ENCODE measurements at regions not wholly inside any gene's neighbourhood (a gene's known extent, or its start where the extent isn't known, plus 50 kb on each side); places are given as distances from the start of the nearest gene placed in this dataset.
"Not testable (repeated sequence)": the region's sequence is repeated elsewhere in the genome, so short reads cannot be mapped to it uniquely, and the experiment has no call there.

DNA sequence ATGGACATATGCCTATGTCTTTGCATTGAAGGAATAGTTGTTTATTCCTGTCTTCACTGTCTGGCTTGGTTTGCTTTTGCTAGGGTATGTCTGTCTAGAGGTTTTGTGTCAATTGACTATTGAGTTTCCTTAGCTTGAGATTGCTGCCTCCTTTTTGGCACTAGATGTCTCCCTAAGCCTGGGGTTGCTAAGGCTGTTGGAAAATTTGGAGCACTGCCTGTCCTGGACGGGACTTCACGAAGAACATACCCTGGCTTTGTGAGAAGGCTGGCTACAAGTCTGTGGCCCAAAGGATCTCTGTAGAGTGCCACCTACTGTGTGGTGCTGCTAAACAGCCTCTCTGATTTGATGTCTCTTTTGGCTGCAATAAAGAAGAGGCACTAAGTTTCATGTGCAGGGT is 183.8 kb upstream of the NUDT10 start:
- DNase-seq (ENCODE audit: low spot score) = no peak

DNA sequence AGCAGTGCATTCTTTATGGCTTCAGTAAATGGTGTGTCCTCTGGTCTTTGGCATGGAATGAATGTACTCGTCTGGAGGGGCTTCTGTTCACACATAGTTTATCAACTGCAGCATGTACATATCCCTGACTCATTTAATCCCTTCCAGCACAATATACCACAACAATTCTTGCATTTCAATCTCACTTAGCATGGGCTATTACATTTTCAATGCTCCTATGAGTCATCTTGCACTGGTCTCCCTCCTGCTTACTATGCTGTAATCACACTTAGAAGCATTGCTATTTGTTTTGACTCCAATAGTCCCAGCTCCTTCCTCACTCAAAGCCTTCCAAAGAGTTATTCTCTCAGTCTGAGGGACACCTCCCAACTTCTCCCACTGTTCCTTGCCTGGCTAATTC is 180.9 kb upstream of the NUDT10 start:
- DNase-seq (ENCODE audit: low spot score) = no peak

DNA sequence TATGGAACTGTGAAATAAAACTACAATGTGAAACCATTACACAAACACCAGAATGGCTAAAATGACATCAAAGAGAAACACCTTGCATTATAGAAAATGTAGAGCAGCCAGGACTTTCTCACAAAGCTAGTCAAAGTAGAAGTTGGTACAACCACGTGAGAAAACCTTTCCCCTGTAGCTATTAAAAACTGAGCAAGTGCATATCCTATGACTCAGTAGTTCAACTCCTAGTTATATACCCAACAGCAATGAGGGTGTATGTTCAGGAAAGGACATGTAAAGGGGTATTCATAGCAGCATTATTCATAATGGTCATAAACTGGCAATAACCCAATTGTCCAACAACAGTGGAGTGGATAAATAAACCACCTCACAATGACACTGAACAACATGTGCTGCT is 177.5 kb upstream of the NUDT10 start:
- DNase-seq (ENCODE audit: low spot score) = no peak

DNA sequence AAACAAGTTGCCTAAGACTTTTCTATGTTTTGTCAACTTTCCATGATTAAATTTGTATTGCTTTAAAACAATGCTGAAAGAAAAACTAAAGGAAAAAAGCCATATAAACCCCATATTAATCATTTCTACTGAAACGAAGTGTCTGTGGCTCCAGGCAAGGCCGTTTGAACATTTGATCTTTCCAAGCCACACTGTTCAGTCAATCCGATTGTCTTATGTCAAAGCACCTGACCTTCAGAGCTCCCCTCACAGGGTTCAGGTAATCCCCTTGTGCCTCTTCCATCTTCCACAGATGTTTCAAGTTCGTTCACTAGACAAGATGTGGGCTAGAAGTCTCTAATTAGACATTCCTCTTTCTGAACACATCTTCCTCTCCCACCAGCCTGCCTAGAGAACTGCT is 177.1 kb upstream of the NUDT10 start:
- no peak for DNase-seq (ENCODE audit: low spot score)

DNA sequence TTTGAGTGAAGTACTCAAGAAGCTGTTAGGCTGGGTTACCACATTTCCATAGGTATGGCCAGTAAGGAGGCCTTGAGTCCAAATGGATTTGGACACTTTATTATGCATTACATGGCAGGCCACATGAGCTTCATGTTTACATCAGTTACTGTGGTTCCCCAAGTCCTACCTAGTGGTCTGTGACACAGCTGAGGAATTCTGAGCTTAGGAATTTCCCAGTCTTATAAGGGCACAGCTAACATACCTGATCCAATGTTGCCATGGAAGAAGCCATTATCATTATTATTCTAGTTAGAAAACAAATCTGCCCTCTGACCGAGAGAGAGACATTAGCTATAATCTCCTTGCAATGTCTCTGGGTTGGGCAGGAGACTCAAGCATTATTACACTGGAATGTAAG is 174.4 kb upstream of the NUDT10 start:
- no peak for DNase-seq (ENCODE audit: low spot score)

DNA sequence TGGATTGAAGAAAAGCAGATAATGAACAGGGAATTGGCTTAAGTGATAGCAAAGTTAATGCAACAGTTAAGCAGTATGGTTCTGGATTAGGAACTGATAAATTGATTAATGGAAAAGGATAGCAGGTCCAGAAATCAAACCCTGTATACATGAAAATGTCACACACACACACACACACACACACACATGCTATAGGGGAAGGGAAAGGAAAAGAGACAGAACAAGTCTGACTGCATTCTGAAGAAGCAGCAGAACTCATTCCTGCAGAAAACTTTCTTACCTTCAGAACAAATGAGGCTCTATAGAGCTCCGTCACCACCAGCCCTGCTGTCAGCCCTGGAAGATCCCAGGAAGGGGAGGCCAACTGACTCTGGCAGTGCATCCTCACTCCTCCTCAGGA is 173.2 kb upstream of the NUDT10 start:
- DNase-seq (ENCODE audit: low spot score) = not testable (repeated sequence)

DNA sequence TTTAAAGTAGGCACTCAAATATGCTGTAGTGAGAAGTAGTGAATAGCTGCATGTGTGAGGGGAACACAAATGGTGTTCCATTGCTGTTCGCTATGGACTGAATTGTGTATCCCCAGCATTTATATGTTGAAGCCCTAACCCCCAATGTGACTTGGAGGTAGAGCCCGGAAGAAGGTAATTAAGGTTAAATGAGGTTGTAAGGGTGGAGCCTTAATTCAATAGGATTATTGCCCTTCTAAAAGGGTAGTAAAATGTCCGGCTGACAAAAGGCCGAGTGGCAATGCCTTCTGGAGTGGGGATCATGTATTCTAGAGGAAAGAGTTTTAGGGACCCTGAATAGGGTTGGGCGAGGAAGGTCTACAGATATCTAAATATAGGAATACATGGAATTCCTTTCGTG is 168.9 kb upstream of the NUDT10 start:
- DNase-seq (ENCODE audit: low spot score) = no peak

DNA sequence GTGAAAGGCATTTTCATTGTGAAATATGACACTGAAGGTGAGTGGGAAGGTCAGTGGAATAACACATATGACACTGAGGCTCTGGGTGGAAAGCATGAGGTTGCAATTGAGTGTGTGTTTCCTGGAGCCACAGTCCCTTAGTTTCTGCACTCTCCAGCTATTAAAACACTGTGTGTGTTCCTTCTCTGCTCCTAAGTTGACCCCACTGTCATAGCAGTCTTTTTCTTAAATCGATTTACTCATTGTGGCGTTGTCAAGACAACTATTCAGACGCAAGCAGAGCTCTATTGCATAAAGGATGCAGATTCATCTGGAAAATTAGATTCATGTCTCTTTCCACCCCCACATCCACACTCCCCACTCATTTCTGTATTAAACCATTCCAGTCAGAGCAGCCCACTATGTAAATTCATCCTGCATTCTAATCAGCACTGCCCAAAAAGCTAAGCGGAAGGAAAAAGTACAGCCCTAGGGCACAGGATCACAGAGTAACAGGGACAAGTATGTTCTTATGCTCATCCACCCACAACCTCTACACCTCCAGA is 154.2 kb upstream of the NUDT10 start:
- not testable (repeated sequence) for DNase-seq (ENCODE audit: low spot score)

DNA sequence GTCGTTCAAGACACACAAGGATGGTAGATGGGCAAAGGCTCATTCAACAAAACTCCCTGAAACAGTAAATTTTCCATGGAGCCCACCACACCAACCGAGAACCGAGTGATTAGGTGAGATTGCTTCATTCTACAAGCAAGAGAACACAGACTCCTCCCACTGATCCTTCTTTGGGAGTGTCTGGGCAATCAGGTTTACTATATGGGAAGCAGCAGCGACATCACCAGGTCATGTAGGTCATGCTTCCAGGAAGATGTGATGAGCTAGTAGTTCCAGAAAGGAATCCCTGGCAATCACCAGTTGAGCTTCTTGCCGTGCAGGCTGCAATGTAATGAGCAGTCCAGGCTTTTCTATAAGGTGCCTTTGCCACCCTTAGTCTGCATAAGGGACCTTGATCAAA is 152.8 kb upstream of the NUDT10 start:
- DNase-seq (ENCODE audit: low spot score) = not testable (repeated sequence)

DNA sequence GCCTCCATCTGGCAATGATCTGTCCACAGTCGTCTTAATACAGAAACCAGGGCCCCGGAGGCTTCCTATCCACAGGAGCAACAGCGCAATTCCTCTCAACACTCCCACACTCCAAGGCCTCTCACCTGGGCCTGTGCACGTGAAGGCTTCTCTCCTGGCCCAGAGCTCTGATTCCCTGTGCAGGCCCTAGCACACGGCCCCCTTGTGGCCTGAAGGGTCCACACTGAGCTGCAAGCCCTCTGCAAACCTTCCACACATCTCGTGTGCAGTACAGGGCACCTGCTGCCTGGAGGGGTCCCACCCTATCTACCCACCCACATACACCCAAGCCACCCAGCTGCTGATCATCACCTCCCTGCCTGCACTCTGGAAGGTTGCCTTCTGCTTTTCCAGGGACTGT is 150.1 kb upstream of the NUDT10 start:
- DNase-seq (ENCODE audit: low spot score) = no peak

DNA sequence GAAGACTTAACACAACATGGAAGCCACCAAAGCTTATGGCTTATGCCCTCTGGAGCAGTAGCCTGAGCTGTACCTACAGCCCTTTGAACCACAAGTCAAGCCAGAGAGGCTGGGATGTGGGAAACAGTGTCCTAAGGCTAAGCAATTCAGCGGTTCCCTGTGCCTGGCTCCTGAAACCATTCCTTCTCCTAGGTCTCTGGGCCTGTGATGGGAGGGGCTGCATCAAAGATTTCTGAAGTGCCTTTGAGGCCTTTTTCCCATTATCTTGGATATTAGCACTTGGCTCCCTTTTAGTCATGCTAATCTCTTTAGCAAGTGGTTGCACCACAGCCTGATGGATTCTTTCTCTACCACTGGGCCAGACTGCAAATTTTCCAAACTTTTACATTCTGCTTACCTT is 140.5 kb upstream of the NUDT10 start:
- DNase-seq (ENCODE audit: low spot score) = no peak

DNA sequence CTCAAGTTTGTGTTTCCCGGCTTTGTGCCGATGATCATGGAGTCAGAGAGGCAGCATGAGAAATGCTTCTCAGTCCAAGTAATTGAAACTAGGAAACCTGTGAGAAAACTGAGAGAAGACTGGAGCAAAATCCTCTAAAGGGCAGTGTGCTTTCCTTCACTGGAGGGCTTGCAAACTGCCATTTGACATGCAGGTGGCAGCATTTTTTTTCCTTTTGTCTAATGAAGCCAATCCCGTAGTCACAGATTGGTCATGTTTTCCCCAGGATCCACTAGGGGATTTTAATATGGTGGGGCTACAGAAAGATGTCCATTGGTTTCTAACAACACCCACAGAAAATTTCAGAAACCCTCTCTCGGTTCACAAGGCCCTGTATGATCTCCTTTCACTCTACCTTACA is 117.4 kb upstream of the NUDT10 start:
- DNase-seq (ENCODE audit: low spot score) = peak; percentile 0

DNA sequence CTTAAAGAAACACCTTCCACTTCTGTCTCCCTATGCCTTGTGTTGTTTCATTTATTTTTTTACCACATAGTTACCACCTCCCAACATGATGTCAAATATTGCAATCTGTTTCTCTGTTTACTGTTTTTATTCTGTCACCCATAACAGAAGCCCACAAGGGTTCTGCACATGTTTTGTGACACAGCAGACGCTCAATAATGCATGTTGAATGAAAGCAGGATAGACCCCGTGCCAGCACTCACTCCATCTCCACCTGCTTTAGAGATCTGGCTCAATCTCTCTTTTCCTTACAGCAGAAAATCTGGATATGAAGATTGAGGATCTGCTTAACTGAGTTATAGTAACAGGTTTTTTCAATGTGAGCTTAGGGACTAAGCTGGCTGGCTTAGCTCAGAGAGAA is 116.8 kb upstream of the NUDT10 start:
- no peak for DNase-seq (ENCODE audit: low spot score)

DNA sequence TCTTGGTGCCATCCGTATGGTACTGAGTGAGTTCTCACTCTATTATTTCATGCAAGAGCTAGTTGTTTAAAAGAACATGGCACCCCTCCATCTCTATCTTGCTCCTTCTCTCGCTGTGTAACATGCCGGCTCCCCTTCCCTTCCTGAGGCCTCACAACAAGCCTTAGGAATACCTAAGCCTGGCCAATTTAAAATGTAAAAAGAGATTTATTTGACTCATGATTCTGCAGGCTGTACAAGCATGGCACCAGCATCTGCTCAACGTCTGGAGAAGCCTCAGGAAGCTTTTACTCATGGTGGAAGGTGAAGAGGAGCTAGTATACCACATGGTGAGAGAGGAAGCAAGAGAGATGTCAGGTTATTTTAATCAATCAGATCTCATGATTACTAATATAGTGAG is 90.4 kb upstream of the NUDT10 start:
- DNase-seq (ENCODE audit: low spot score) = no peak

DNA sequence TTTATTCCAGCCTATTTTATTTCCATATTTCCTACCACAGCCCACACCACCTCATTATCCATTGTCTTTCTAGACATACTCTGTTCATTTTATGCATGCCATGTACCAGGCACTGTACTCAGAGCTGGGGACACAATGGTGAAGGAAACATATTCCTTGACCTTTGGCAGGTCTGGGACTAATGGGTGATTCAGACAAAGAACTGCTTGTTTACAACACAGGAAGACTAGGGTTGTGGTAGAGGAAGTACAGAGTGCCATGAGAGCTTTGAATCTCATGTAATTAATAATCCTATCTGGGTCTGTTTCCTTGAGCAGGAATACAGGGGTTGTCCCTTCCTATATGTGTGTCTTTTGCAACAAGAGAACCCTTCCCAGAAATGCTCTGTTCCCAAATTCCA is 75.1 kb upstream of the NUDT10 start:
- DNase-seq (ENCODE audit: low spot score) = no peak

DNA sequence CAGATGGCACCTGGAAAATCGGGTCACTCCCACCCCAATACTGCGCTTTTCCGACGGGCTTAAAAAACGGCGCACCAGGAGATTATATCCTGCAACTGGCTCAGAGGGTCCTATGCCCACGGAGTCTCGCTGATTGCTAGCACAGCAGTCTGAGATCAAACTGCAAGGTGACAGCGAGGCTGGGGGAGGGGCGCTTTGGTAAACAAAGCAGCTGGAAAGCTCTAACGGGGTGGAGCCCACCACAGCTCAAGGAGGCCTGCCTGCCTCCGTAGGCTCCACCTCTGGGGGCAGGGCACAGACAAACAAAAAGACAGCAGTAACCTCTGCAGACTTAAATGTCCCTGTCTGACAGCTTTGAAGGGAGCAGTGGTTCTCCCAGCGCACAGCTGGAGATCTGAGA is 70.4 kb upstream of the NUDT10 start:
- peak; percentile 2 for DNase-seq (ENCODE audit: low spot score)

DNA sequence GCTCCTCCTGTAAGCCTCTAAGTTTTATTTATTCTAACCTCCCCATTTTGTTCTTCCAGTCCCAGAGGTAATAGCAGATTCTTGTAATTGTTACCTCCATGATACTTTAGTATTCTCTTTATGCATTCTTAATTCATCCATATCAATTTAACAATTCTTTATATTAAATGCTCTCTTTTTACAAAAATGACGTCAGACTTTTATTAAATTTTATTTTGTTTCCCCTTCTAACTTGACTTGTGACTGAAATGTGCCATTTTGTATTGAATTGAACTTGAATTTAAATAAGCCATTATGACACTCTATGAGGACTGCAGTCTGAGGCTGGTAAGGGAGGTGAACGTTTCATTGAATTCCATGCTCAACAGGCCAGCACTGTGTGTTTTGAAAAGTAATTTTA is 60.0 kb upstream of the NUDT10 start:
- no peak for DNase-seq (ENCODE audit: low spot score)

DNA sequence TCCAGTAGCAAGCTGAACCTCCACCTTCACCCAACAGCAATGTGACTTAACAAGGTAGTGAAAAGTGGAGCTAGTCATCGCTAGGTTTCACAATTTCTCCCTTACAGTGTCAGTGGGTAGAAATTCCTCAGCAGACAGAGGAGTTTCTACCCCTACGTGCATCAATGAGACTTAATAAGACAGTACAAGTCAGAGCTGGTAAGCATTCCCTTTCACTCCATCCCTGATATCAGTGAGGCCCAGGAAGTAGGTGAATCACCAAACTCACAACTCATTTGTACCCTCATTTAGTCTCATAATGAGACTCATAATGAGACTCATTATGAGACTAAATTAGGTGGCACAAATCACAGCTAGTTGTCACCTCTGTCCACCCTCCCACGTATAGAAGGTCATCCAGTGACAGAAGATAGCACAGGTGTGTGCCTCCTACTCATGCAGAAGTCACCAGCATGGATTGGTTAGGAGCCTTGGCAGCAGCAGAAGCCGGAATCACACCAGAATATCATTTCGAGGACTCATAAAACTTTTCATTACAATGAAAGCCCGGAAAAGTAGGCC is 50.8 kb upstream of the NUDT10 start:
- no peak for DNase-seq (ENCODE audit: low spot score)

All from SK-N-DZ (cell line).